Fibroblast of villous mesenchyme (primary cell): ENCODE measurements at regions not wholly inside any gene's neighbourhood (a gene's known extent, or its start where the extent isn't known, plus 50 kb on each side); places are given as distances from the start of the nearest gene placed in this dataset.

Experiments
- DNase-seq: peaks from one replicate; pipeline ENCODE4 v3.0.0-alpha.2; 2010; ENCODE audit warnings: low read depth
- H3K4me3 ChIP-seq: 2 replicates; pipeline ENCODE4 v1.5.1; 2011; ENCODE audit warnings: low read depth, mild to moderate bottlenecking, low read length
- TF ChIP-seq, protein P1 (sequence below): IDR thresholded peaks from 2 replicates; pipeline ENCODE4 v1.5.1; 2012; ENCODE audit warnings: low read depth, mild to moderate bottlenecking, low read length; ENCODE audit not compliant: insufficient read depth

DNA sequence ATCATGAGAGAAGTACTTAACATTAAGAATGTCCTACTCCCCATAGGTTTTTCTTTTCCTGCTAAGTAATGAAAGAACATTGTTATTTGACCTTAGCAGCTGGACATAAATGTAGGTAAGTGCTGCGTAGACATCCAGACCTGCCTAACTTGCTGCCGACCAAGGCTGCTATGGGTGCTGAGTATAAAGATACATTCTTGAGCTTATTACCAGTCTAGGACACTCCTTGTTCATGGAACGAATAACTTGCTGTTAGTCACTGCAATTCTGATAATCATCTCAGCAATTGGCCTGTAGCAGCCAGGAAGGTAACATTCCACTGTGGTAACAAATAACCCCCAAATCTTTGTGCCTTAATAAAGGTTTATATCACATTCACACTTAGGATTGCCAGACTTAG, 478.1 kb downstream of the VRK1 start:
- TF ChIP-seq, protein P1, sequence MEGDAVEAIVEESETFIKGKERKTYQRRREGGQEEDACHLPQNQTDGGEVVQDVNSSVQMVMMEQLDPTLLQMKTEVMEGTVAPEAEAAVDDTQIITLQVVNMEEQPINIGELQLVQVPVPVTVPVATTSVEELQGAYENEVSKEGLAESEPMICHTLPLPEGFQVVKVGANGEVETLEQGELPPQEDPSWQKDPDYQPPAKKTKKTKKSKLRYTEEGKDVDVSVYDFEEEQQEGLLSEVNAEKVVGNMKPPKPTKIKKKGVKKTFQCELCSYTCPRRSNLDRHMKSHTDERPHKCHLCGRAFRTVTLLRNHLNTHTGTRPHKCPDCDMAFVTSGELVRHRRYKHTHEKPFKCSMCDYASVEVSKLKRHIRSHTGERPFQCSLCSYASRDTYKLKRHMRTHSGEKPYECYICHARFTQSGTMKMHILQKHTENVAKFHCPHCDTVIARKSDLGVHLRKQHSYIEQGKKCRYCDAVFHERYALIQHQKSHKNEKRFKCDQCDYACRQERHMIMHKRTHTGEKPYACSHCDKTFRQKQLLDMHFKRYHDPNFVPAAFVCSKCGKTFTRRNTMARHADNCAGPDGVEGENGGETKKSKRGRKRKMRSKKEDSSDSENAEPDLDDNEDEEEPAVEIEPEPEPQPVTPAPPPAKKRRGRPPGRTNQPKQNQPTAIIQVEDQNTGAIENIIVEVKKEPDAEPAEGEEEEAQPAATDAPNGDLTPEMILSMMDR = no peak
- no peak for DNase-seq
- no peak overlapping the region for H3K4me3 ChIP-seq

DNA sequence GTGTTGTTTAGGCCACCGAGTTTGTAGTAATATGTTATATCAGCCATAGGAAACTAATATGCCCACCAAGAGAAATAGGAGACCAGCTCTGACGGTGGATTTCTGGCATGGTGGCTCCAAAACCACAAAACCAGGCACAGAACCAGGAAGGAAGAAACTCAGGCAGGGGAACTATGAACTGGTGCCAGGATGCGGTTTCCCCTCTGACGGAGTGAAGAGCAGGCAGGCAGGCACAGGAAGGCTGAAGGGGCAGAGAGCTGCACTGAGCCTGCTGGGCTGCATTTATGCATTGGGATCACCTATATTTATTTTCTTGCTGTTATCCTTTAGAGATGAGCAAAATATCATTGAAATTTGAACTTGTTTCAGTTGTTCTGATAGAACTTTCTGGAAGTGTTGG, 479.4 kb downstream of the VRK1 start:
- H3K4me3 ChIP-seq = no peak overlapping the region
- DNase-seq = no peak
- TF ChIP-seq, protein P1 = no peak

DNA sequence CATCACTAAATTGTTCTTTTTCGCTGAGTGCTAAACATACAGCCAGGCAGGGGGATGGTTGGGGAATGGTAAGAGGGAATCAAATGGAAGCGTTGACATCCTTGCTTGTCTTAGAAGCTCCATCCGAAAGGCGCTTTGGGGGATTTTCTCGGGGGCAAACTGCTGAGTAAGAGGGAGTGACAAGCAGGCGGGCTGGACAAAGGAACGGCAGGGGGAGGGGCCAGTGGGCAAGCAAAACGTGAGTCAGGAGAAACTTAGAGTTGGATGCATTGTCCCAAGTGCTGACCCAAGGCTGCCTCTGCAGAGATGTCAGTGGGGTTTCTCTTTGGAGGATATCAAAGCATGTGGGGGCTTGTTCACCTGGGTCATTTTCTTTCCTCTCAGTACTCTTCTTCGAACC, 480.5 kb downstream of the VRK1 start:
- no peak overlapping the region for H3K4me3 ChIP-seq
- no peak for DNase-seq
- TF ChIP-seq, protein P1 = no peak

DNA sequence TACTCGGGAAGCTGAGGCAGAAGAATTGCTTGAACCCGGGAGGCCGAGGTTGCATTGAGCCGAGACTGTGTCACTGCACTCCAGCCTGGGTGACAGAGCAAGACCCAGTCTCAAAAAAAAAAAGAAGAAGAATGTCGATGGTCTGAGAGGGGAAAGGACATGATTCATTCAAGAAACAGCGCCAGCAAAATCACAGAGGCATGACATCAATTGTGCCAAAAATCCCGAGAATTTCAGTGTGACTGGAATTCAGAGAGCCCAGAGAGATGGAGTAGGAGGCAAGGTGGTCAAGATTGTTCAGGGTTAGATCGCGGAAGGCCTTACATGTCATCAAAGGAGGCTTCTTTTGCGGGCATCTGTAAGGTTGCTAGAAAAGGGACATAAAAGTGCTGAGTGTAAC, 483.3 kb downstream of the VRK1 start:
- TF ChIP-seq, protein P1 = no peak
- no peak overlapping the region for H3K4me3 ChIP-seq
- DNase-seq = no peak

DNA sequence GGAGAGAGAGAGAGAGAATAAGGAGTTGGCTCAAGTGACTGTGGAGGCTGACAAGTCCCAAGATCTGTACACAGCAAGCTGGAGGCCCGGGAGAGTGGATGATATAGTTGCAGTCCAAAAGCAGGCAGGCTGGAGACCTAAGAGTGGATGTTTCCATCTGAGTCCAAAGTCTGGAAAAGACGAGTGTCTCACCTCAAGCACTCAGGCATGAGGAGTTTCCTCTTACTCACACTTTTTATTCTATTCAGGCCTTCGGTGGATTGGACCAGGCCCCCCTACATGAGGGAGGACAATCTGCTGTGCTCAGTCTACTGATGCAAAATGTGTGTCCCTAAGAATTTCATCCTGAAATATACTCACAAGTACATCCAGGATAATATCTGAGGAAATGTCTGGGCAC, 484.6 kb downstream of the VRK1 start:
- no peak overlapping the region for H3K4me3 ChIP-seq
- TF ChIP-seq, protein P1 = no peak
- DNase-seq = no peak

DNA sequence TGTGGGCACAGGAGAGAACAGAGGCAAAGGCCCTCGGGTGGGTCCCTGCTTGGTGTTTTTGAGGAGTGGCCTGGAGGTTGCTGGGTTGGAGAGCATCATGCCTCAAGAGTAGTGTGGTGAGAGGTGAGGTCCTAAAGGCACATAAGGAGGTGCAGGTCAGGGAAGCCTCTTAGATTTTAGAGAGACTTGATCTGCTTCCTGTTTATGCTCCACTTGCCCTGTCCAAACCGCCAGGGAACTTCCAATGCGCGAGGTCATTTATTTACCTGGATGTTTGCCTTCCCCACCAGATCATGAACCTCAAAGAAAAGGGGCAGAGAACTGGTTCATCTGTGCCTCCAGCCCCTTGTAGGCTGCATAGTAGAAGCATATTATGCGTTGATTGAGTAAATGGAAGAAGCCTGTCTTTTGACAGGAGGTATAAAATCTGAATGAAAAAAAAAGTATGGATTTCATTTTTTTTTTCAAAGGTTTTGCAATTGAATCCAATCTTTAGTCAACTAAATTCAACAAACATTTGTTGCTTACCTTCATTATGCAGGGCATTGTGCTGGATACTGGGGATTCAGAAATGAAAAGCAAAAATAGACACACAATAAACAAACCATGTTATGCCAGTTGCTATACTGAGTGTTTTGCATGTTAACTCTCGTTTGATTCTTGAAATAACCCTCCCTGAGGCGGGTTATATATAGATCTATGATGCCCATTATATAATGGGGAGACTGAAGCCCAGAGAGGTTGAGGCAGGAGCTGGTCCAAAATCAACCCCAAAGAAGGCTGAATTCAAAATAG, 485.2 kb downstream of the VRK1 start:
- no peak for DNase-seq
- no peak overlapping the region for H3K4me3 ChIP-seq
- TF ChIP-seq, protein P1 = no peak

DNA sequence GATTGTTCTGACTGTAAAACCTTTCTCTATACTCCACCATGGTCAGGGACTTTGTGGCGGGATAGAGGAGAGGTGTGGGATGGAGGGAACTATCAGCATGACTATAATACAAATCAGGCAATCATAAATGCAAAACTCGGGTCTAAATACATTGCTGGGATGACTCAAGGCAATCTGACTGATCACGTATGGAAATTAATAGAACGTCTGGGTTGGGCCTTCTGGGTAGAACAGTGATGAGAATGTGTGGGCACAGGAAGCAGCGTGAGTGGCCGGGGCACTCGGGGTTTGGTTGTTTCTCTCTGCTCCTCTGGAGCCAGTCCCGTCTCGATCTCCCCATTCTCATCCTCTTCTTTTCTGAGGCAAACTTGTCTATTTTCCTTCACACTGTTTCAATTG, 485.8 kb downstream of the VRK1 start:
- H3K4me3 ChIP-seq = no peak overlapping the region
- TF ChIP-seq, protein P1 = no peak
- no peak for DNase-seq
